B cell (primary cell): ENCODE measurements at regions not wholly inside any gene's neighbourhood (a gene's known extent, or its start where the extent isn't known, plus 50 kb on each side); places are given as distances from the start of the nearest gene placed in this dataset.

ENCODE experiments used
- CTCF ChIP-seq: fragments of 200-600 bp; IDR thresholded peaks from one replicate; pipeline ENCODE4 v1.8.0; 2022; ENCODE audit warnings: antibody characterized with exemption, mild to moderate bottlenecking
- EZH2 ChIP-seq: IDR thresholded peaks from 2 replicates; pipeline ENCODE4 v1.6.1; 2012; ENCODE audit warnings: borderline replicate concordance, low read depth, mild to moderate bottlenecking, moderate library complexity, low read length; ENCODE audit not compliant: insufficient read depth, poor library complexity, severe bottlenecking

GRCh38 chr6:113731541-113731940 is 125.6 kb upstream of the MARCKS start:
- TF ChIP-seq CTCF (no peak), EZH2 (no peak)
